ENCODE measurements at regions not wholly inside any gene's neighbourhood (a gene's known extent, or its start where the extent isn't known, plus 50 kb on each side); places are given as distances from the start of the nearest gene placed in this dataset.

DNA sequence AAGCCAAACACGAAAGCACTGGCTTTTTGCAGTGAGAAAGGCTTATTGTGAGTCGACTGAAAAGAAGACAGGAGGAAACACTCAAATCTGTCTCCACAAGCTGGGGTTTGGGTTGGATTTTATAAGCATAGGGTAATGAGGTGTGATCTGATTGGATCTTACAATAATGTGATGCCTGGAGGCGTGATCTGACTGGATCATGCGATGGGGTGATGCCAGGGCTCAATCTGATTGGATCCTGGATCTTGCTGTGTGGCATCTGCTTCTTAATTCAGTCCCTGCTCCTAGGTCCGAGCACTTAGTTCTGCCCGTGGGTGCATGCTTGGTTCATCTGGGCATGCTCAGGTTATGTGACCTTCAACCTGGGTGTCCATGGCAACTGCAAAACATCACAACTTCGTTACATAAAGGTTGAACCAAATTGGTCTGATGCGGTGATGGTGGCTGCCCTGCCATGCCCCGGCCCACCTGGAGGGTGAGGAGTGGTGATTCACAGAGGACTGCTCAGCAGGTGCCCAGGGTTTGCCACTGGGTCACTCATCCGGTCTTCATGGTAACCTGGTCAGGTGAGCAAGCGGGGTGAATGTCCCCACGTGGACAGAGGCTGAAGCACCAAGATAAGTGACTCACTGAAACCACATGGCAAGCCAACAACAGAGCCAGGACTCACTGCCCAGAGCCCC lies 111.0 kb downstream of the KCNF1 start:
- TF ChIP-seq, protein P1, sequence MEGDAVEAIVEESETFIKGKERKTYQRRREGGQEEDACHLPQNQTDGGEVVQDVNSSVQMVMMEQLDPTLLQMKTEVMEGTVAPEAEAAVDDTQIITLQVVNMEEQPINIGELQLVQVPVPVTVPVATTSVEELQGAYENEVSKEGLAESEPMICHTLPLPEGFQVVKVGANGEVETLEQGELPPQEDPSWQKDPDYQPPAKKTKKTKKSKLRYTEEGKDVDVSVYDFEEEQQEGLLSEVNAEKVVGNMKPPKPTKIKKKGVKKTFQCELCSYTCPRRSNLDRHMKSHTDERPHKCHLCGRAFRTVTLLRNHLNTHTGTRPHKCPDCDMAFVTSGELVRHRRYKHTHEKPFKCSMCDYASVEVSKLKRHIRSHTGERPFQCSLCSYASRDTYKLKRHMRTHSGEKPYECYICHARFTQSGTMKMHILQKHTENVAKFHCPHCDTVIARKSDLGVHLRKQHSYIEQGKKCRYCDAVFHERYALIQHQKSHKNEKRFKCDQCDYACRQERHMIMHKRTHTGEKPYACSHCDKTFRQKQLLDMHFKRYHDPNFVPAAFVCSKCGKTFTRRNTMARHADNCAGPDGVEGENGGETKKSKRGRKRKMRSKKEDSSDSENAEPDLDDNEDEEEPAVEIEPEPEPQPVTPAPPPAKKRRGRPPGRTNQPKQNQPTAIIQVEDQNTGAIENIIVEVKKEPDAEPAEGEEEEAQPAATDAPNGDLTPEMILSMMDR (IDR thresholded peaks at IDR 0.05), result no peak
- no peak for TF ChIP-seq ZFX (IDR thresholded peaks at IDR 0.05; ENCODE audit: borderline replicate concordance)
